ENCODE measurements at regions not wholly inside any gene's neighbourhood (a gene's known extent, or its start where the extent isn't known, plus 50 kb on each side); places are given as distances from the start of the nearest gene placed in this dataset.

- no peak overlapping the region for H3K4me3 ChIP-seq (ENCODE audit: low read length)
These were observed 540.2 kb downstream of the GATA3 start for GRCh38 chr10:8594711-8595110.

GRCh38 chr10:8595140-8595539 is 540.7 kb downstream of the GATA3 start:
- no peak for DNase-seq (ENCODE audit: low read depth)
- TF ChIP-seq CTCF (conservative IDR thresholded peaks at IDR 0.05; ENCODE audit: low read length) = no peak
- no peak overlapping the region for H3K4me3 ChIP-seq (ENCODE audit: low read length)

More at GRCh38 chr10:8594711-8595110, 540.2 kb downstream of the GATA3 start:
- no peak for TF ChIP-seq CTCF (conservative IDR thresholded peaks at IDR 0.05; ENCODE audit: low read length)
- no peak for DNase-seq (ENCODE audit: low read depth)

- no peak overlapping the region for H3K4me3 ChIP-seq (ENCODE audit: low read length)
- no peak for TF ChIP-seq CTCF (conservative IDR thresholded peaks at IDR 0.05; ENCODE audit: low read length)
These were observed 542.5 kb downstream of the GATA3 start for GRCh38 chr10:8596929-8597472.

GRCh38 chr10:8600192-8600591 is 545.7 kb downstream of the GATA3 start:
- no peak overlapping the region for H3K4me3 ChIP-seq (ENCODE audit: low read length)
- no peak for DNase-seq (ENCODE audit: low read depth)
- TF ChIP-seq CTCF (conservative IDR thresholded peaks at IDR 0.05; ENCODE audit: low read length) = no peak

More at GRCh38 chr10:8596929-8597472, 542.5 kb downstream of the GATA3 start:
- DNase-seq (ENCODE audit: low read depth) = no peak

- DNase-seq (ENCODE audit: low read depth) = no peak
- no peak for TF ChIP-seq CTCF (conservative IDR thresholded peaks at IDR 0.05; ENCODE audit: low read length)
- H3K4me3 ChIP-seq (ENCODE audit: low read length) = no peak overlapping the region
These were observed 548.3 kb downstream of the GATA3 start for GRCh38 chr10:8602821-8603220.

GRCh38 chr10:8614054-8614565 is 559.6 kb downstream of the GATA3 start:
- TF ChIP-seq CTCF (conservative IDR thresholded peaks at IDR 0.05; ENCODE audit: low read length) = no peak
- DNase-seq (ENCODE audit: low read depth) = no peak
- H3K4me3 ChIP-seq (ENCODE audit: low read length) = no peak overlapping the region

GRCh38 chr10:8615118-8615517 is 560.6 kb downstream of the GATA3 start:
- DNase-seq (ENCODE audit: low read depth) = no peak
- H3K4me3 ChIP-seq (ENCODE audit: low read length) = no peak overlapping the region
- no peak for TF ChIP-seq CTCF (conservative IDR thresholded peaks at IDR 0.05; ENCODE audit: low read length)

Data from AG10803 (cell line).